HepG2 (cell line): ENCODE measurements at regions not wholly inside any gene's neighbourhood (a gene's known extent, or its start where the extent isn't known, plus 50 kb on each side); places are given as distances from the start of the nearest gene placed in this dataset.
A peak's percentile ranks its signal among the peaks of the same experiment; 100 is the strongest.

Source experiments
- ATAC-seq: fragments of 200-7000 bp; cut with Tn5 transposase; 3 replicates; pipeline ENCODE4 v1.9.1; 2020; ENCODE audit warnings: mild to moderate bottlenecking, moderate library complexity
- BruUV-seq: library from RNA; stranded (reverse); fragments of 400-500 nt; replicated peaks from 2 replicates; lab custom pipeline; 2021; lab: Mats Ljungman, UMichigan
- CTCF ChIA-PET: fragments of 300-600 bp; formaldehyde crosslinking; extraction: SDS; loops from one replicate; lab custom pipeline; 2021; ENCODE audit warnings: low total read pairs, inconsistent platforms, low intra/inter-chr PET ratio; lab: Yijun Ruan, JAX
- POLR2A ChIA-PET: fragments of 350-600 bp; sonication (Branson Sonifier 250); formaldehyde crosslinking; loops from one replicate; lab custom pipeline; 2020; ENCODE audit warnings: antibody characterized with exemption, inconsistent platforms; lab: Yijun Ruan, JAX
- DNase-seq: peaks from one replicate; pipeline ENCODE4 v3.0.0-alpha.2; 2015; ENCODE audit warnings: low spot score
- FAIRE-seq: peaks from 3 replicates; lab custom pipeline; 2011; peaks lifted over from hg19 to GRCh38; lab: Jason Lieb, UNC
- H2AFZ ChIP-seq: one replicate; pipeline ENCODE4 v1.6.1; 2011; ENCODE audit warnings: low read length, inconsistent platforms
- H3K27ac ChIP-seq: fragments of 300-600 bp; 3 replicates; pipeline ENCODE4 v1.8.0; 2011; ENCODE audit warnings: mixed run types, mild to moderate bottlenecking, mixed read lengths, low read length, inconsistent platforms; ENCODE audit not compliant: insufficient read depth; ENCODE audit errors: extremely low read length
- H3K27me3 ChIP-seq, 2 experiments: fragments of 200-600 bp in 1 of 2; 2 replicates in 1 of 2; 3 replicates in 1 of 2; pipeline versions ENCODE4 v1.6.0 to v1.8.0; 2011; ENCODE audit warnings: low read length in 2 of 2, mild to moderate bottlenecking in 2 of 2, moderate library complexity in 2 of 2, inconsistent platforms in 1 of 2; ENCODE audit not compliant: insufficient read depth in 2 of 2, control insufficient read depth in 1 of 2
- H3K36me3 ChIP-seq, 2 experiments: fragments of 200-600 bp in 1 of 2; replicated peaks in 1 of 2; 2 replicates in 1 of 2; 3 replicates in 1 of 2; pipeline versions ENCODE4 v1.5.1 to v1.8.0; 2011; ENCODE audit warnings: low read length in 2 of 2, inconsistent platforms in 1 of 2; ENCODE audit not compliant: insufficient read depth in 2 of 2, control insufficient read depth in 1 of 2
- H3K4me1 ChIP-seq: 2 replicates; pipeline ENCODE4 v1.5.1; 2012; ENCODE audit warnings: low read length, inconsistent platforms; ENCODE audit not compliant: insufficient read depth
- H3K4me2 ChIP-seq: 2 replicates; pipeline ENCODE4 v1.6.0; 2011; ENCODE audit warnings: low read depth, low read length, inconsistent platforms
- H3K4me3 ChIP-seq, 3 experiments: fragments of 200-600 bp in 1 of 3; sonication (generic), shearing (Covaris generic) in 1 of 3; replicated peaks in 1 of 3; 2 replicates each; pipeline ENCODE4 v1.5.1; 2011 to 2016; ENCODE audit warnings: low read length in 3 of 3, inconsistent platforms in 2 of 3, low read depth in 2 of 3, mild to moderate bottlenecking in 2 of 3, control low read depth in 1 of 3, mixed read lengths in 1 of 3; ENCODE audit not compliant: insufficient read depth in 1 of 3
- H3K79me2 ChIP-seq: one replicate; pipeline ENCODE4 v1.6.1; 2011; ENCODE audit warnings: low read length, inconsistent platforms; ENCODE audit not compliant: insufficient read depth
- H3K9ac ChIP-seq: 2 replicates; pipeline ENCODE4 v1.6.0; 2011; ENCODE audit warnings: mild to moderate bottlenecking, low read depth, low read length, inconsistent platforms; ENCODE audit not compliant: insufficient read depth
- H3K9me3 ChIP-seq: 2 replicates; pipeline ENCODE4 v1.5.1; 2012; ENCODE audit warnings: mild to moderate bottlenecking, low read length
- H4K20me1 ChIP-seq: 2 replicates; pipeline ENCODE4 v1.6.0; 2011; ENCODE audit warnings: inconsistent platforms, mild to moderate bottlenecking, low read length, moderate library complexity; ENCODE audit not compliant: insufficient read depth
- CC2D1A ChIP-seq: sonication (generic); formaldehyde crosslinking; IDR thresholded peaks from 2 replicates; pipeline ENCODE4 v1.8.1; 2023; ENCODE audit warnings: mild to moderate bottlenecking, missing genetic modification reagents
- CEBPB ChIP-seq: IDR thresholded peaks from 2 replicates; pipeline ENCODE4 v1.6.1; 2011; ENCODE audit warnings: low read depth, low read length, improper control_type of control experiment, borderline replicate concordance
- CEBPG ChIP-seq: IDR thresholded peaks from 2 replicates; pipeline ENCODE4 v1.6.1; 2016
- MTF2 ChIP-seq: sonication (generic); formaldehyde crosslinking; IDR thresholded peaks from 2 replicates; pipeline ENCODE4 v1.5.0; 2020; ENCODE audit warnings: missing genetic modification reagents, borderline replicate concordance
- NFE2L2 ChIP-seq: fragments of 150-350 bp; IDR thresholded peaks from 2 replicates; pipeline ENCODE4 v1.6.1; 2014; ENCODE audit warnings: low read length
- REPIN1 ChIP-seq: sonication (generic); formaldehyde crosslinking; IDR thresholded peaks from 2 replicates; pipeline ENCODE4 v1.8.0; 2022; ENCODE audit warnings: missing genetic modification reagents, low read depth, mild to moderate bottlenecking, borderline replicate concordance
- RORA ChIP-seq: sonication (generic); formaldehyde crosslinking; IDR thresholded peaks from 2 replicates; pipeline ENCODE4 v1.5.0; 2020; ENCODE audit warnings: mild to moderate bottlenecking, missing genetic modification reagents, moderate library complexity
- TAF15 ChIP-seq: fragments of 200-400 bp; formaldehyde crosslinking; IDR thresholded peaks from one replicate; pipeline ENCODE4 v1.6.1; 2018; ENCODE audit warnings: mild to moderate bottlenecking, low read depth, low read length; ENCODE audit not compliant: poor library complexity, severe bottlenecking
- TBL1XR1 ChIP-seq: fragments of 150-350 bp; IDR thresholded peaks from 2 replicates; pipeline ENCODE4 v1.6.1; 2014; ENCODE audit warnings: borderline replicate concordance, low read length; ENCODE audit not compliant: partially characterized antibody
- TCF7 ChIP-seq: sonication (generic); IDR thresholded peaks from 2 replicates; pipeline ENCODE4 v1.6.1; 2016; ENCODE audit warnings: antibody characterized with exemption, low read depth
- ZBTB3 ChIP-seq: sonication (generic); formaldehyde crosslinking; IDR thresholded peaks from 2 replicates; pipeline ENCODE4 v1.4.0; 2020; ENCODE audit warnings: low read depth, mild to moderate bottlenecking, moderate library complexity, missing genetic modification reagents, borderline replicate concordance
- ZMYM2 ChIP-seq: sonication (generic); formaldehyde crosslinking; IDR thresholded peaks from 2 replicates; pipeline ENCODE4 v1.8.0; 2022; ENCODE audit warnings: mild to moderate bottlenecking, missing genetic modification reagents
- ZNF430 ChIP-seq: sonication (generic); formaldehyde crosslinking; IDR thresholded peaks from 2 replicates; pipeline ENCODE4 v1.9.0; 2021; ENCODE audit warnings: mild to moderate bottlenecking, missing genetic modification reagents
- WGBS: methylation state at CpG from one replicate; pipeline ENCODE4 v1.1.6; 2017; ENCODE audit warnings: low lambda C conversion rate; 5-methylcytosine and 5-hydroxymethylcytosine counted together
- in situ Hi-C: cut with HindIII; loops from 2 replicates; pipeline ENCODE4 v1.10.0; 2017; ENCODE audit warnings: low pct_unique_long_range_greater_than_20kb; ENCODE audit not compliant: extremely low pct_ligation_motif_present
- intact Hi-C: fragments of 100-400 bp; cut with micrococcal nuclease; formaldehyde crosslinking; loops from one replicate; pipeline ENCODE4 v1.10.0; 2022; ENCODE audit not compliant: unreplicated experiment
- TF ChIP-seq, protein P1 (sequence below), 2 experiments: sonication (generic) in 1 of 2; formaldehyde crosslinking in 1 of 2; IDR thresholded peaks; 2 replicates each; pipeline versions ENCODE4 v1.4.0 to v1.6.1; 2018 to 2020; ENCODE audit warnings: missing genetic modification reagents in 2 of 2, borderline replicate concordance in 1 of 2, low read depth in 1 of 2, mild to moderate bottlenecking in 1 of 2, missing biosample characterization in 1 of 2

DNA sequence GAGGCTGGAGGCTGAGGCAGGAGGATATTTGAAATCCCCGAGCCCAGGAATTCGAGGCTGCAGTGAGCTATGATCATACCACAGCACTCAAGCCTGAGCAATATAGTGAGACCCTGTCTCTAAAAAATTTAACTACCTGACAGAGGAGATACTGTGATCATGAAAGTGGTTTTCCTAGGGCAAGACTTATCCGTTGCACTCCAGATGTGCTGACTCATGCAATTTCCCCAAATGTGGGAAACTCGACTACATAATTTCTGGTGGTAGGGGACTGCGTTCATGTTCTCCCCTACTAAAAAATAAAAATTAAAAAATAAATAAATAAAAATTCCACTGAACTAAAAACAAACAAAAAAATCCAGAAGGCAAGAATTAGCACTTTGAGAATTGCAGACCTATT is 271.7 kb downstream of the SHQ1 start (continued):
- no peak for TF ChIP-seq CC2D1A (CRISPR knock-in tag)
- TF ChIP-seq ZMYM2 (CRISPR knock-in tag): no peak
- TF ChIP-seq, protein P1, sequence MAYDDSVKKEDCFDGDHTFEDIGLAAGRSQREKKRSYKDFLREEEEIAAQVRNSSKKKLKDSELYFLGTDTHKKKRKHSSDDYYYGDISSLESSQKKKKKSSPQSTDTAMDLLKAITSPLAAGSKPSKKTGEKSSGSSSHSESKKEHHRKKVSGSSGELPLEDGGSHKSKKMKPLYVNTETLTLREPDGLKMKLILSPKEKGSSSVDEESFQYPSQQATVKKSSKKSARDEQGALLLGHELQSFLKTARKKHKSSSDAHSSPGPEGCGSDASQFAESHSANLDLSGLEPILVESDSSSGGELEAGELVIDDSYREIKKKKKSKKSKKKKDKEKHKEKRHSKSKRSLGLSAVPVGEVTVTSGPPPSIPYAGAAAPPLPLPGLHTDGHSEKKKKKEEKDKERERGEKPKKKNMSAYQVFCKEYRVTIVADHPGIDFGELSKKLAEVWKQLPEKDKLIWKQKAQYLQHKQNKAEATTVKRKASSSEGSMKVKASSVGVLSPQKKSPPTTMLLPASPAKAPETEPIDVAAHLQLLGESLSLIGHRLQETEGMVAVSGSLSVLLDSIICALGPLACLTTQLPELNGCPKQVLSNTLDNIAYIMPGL (CRISPR knock-in tag; IDR thresholded peaks at IDR 0.05; ENCODE audit: borderline replicate concordance in 1 of 2, low read depth in 1 of 2): no peak
- TF ChIP-seq, all 625 proteins: peak for 4

DNA sequence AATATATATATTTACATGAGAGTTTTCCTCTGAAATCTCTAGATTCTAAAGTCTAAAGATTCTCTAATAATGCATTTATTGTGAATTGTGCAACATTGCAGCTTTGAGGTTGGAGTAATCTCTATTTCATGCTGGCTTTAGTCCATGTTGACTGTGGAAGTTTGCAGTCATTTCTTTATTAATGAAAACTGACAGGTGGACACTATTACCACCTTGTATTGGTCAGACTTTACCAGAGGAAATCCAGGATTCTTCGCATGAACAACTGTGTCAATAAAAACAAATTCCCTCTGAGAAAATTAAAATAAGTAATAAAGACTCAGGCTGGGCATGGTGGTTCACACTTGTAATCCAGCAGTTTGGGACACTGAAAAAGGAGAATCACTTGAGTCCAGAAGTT is 274.1 kb downstream of the SHQ1 start:
- FAIRE-seq: no peak
- peaks cover 92% of the 10 kb centered on the region for H3K4me1 ChIP-seq
- ChIA-PET POLR2A (interaction anchor here (1.1 kb wide), 1 partner anchor 17 kb away, joined by 3 read pairs; no protein-coding TSS in a partner anchor), CTCF (no interaction called here)
- H3K4me3 ChIP-seq: no peak overlapping the region
- in situ Hi-C loops: no loop called here
- no peak for DNase-seq
- H3K36me3 ChIP-seq: no peaks in the 10 kb centered on the region
- no peaks in the 10 kb centered on the region for H3K79me2 ChIP-seq
- BruUV-seq: no TSS peak
- no peak overlapping the region for H3K4me2 ChIP-seq
- 100% methylated on average over 1 of the region's 1 CpG for WGBS
- TF ChIP-seq TAF15 (no peak), MTF2 (CRISPR knock-in tag) (no peak), REPIN1 (no peak), NFE2L2 (no peak), ZBTB3 (CRISPR knock-in tag) (no peak), CEBPG (CRISPR knock-in tag) (0 out of 2 replicates have a peak, but pooled peaks have one; percentile 15), TBL1XR1 (no peak), RORA (CRISPR knock-in tag) (no peak), ZNF430 (no peak), CEBPB (0 out of 2 replicates have a peak, but pooled peaks have one; percentile 29), TCF7 (no peak)
- no peaks in the 10 kb centered on the region for H3K27me3 ChIP-seq
- no peak for ATAC-seq
- H3K9me3 ChIP-seq: no peaks in the 10 kb centered on the region
- intact Hi-C loops: no loop called here
- H3K27ac ChIP-seq: no peak overlapping the region
- H2AFZ ChIP-seq: no peak overlapping the region
- H3K9ac ChIP-seq: no peak overlapping the region
- no peaks in the 10 kb centered on the region for H4K20me1 ChIP-seq
